ENCODE measurements at regions not wholly inside any gene's neighbourhood (a gene's known extent, or its start where the extent isn't known, plus 50 kb on each side); places are given as distances from the start of the nearest gene placed in this dataset.

DNA sequence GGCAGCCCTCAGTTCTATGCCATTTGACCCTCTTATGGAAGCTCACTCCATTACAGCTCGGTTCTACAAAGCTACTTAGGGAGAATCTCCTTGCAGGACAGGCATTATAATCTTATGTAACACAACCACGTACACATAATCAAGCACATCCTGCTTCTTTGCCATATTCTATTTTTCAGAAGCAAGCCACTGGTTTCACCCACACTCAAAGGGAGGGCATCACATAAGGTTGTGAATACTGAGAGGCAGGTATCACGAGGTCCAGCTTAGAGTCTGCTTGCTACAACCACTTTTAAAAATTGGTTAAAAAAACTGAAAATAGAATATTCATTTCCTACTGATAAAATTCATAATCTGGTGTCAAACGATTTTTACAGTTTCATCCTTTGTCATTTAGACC lies 589.2 kb downstream of the SLC16A7 start:
- TF ChIP-seq ZFX (IDR thresholded peaks at IDR 0.05; ENCODE audit: borderline replicate concordance), result no peak
- TF ChIP-seq, protein P1, sequence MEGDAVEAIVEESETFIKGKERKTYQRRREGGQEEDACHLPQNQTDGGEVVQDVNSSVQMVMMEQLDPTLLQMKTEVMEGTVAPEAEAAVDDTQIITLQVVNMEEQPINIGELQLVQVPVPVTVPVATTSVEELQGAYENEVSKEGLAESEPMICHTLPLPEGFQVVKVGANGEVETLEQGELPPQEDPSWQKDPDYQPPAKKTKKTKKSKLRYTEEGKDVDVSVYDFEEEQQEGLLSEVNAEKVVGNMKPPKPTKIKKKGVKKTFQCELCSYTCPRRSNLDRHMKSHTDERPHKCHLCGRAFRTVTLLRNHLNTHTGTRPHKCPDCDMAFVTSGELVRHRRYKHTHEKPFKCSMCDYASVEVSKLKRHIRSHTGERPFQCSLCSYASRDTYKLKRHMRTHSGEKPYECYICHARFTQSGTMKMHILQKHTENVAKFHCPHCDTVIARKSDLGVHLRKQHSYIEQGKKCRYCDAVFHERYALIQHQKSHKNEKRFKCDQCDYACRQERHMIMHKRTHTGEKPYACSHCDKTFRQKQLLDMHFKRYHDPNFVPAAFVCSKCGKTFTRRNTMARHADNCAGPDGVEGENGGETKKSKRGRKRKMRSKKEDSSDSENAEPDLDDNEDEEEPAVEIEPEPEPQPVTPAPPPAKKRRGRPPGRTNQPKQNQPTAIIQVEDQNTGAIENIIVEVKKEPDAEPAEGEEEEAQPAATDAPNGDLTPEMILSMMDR (IDR thresholded peaks at IDR 0.05), result no peak
- H3K27ac ChIP-seq, result no peak overlapping the region

DNA sequence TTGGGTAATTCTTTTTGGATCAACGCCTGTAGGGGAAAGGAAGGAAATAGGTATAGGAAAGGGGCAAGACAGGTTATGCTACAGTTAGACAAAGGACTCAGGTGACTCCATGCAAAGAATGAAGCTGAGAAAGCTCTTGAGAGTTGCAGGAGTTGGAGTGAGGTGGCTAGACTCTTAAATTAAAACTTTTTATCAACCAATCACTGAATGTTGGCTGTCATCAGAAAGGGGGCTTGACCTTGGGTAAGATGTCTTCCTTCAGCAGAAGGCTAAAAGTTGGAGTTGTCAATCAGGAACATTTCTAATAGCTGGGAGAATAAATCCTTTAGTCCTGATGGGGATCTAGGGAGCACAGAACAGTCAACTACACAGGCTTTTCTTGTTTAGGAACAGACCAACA lies 595.4 kb downstream of the SLC16A7 start:
- no peak for TF ChIP-seq ZFX (IDR thresholded peaks at IDR 0.05; ENCODE audit: borderline replicate concordance)
- TF ChIP-seq, protein P1 (IDR thresholded peaks at IDR 0.05), result no peak
- H3K27ac ChIP-seq, result no peak overlapping the region

DNA sequence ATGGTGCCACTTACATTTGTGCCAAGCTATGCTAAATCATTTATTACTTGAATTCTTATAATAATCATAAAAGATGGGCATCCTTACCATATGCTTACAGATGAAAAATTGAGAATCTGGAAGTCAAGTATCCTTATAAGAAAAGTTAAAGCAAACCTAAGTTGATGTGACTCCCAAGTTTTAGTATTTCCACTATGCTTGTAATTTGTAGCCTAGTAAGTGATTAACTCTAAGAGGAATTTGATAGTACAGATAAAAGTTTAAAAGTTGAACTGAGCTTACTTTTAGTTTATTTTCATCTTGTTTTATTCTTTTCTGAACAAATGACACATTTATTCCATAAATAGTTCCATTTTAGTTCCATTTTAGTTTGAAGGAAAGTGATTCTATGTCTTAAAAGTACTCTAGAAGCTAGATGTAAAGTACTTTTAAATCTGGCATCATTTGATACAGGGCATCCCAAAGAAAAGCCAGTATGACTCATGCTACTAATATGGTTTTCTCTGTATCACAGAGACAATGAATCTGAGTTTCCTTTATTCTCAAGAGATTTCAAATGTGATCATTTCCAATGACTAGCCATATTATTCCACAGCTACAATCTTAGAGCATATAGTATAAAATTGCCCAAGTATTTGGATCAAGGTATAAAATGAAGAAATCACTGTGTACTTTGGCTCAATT lies 596.0 kb downstream of the SLC16A7 start:
- no peak overlapping the region for H3K27ac ChIP-seq
- TF ChIP-seq, protein P1 (IDR thresholded peaks at IDR 0.05), result no peak
- no peak for TF ChIP-seq ZFX (IDR thresholded peaks at IDR 0.05; ENCODE audit: borderline replicate concordance)

DNA sequence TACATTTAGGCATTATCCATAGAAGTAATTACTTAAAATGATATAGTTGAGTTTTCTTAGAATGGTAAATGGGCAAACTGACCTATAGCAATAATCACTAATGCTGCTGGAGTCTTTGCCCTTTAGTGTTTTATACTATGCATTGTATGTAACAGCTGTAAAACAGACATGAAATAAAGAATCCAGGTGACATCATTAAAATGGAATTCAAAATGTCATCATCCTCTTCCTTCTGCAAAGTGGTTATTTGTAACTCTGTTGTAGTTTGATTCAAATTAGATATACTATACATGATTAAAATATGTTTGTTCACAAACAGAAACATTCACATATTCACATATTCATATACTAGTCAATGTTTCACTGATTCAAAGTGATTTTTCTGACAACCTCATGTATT lies 598.8 kb downstream of the SLC16A7 start:
- no peak overlapping the region for H3K27ac ChIP-seq

DNA sequence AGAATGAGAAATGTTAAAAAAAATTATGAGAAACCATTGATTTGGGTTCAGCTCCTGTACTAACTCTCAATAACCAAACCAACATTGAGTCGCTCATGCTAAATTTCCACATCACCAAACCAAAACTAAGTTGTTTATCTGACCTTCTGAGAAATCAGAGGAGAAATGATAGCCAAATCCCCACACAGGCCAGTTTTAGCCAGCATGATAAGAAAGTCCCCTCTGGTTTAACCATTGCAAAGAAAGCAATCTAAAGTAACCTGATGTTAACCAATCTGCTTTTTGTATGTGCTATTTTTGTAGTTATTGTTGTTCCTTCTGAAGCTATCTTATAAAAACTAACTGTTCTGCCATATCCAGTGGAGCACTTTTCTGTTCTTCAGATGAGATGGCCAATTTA lies 599.7 kb downstream of the SLC16A7 start:
- no peak for TF ChIP-seq ZFX (IDR thresholded peaks at IDR 0.05; ENCODE audit: borderline replicate concordance)
- TF ChIP-seq, protein P1 (IDR thresholded peaks at IDR 0.05), result no peak
- no peak overlapping the region for H3K27ac ChIP-seq

More for the DNA sequence above, 598.8 kb downstream of the SLC16A7 start:
- TF ChIP-seq, protein P1 (IDR thresholded peaks at IDR 0.05), result no peak
- TF ChIP-seq ZFX (IDR thresholded peaks at IDR 0.05; ENCODE audit: borderline replicate concordance), result no peak

DNA sequence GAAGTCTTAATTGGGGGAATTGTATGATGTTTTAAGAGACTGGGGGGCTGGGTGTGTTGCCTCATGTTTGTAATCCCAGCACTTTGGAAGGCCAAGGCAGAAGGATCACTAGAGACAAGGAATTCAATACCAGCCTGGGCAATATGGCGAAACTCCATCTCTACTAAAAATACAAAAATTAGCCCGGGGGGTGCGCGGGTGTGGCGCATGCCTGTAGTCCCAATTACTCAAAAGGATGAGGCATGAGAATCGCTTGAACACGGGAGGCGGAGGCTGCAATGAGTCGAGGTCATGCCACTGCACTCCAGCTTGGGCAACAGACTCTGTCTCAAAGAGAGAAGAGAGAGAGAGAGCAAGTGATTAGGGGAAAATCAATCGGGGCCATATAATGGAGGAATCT lies 600.5 kb downstream of the SLC16A7 start:
- TF ChIP-seq, protein P1 (IDR thresholded peaks at IDR 0.05), result no peak
- no peak for TF ChIP-seq ZFX (IDR thresholded peaks at IDR 0.05; ENCODE audit: borderline replicate concordance)
- H3K27ac ChIP-seq, result no peak overlapping the region

DNA sequence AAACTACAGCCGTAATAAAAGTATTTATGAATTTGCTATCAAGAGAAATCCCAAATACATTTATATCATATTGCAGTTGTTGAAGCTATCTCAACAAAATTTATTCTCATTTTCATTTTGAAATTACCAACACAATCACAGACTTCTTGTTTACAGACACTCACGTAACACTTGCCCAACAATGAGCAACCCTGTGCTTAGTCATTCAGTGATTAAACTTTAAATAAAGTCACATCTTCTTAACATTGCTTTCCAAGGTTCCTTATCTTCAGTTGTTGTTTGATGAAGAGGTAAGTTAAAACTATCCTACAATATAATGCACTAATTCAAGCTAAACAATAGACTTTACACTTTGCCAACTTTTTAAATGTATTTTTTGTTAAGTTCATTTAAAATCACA lies 601.8 kb downstream of the SLC16A7 start:
- TF ChIP-seq, protein P1 (IDR thresholded peaks at IDR 0.05), result no peak
- no peak for TF ChIP-seq ZFX (IDR thresholded peaks at IDR 0.05; ENCODE audit: borderline replicate concordance)
- H3K27ac ChIP-seq, result no peak overlapping the region

Data from 22Rv1 (cell line).